CD4-positive, alpha-beta T cell (primary cell): ENCODE measurements at regions not wholly inside any gene's neighbourhood (a gene's known extent, or its start where the extent isn't known, plus 50 kb on each side); places are given as distances from the start of the nearest gene placed in this dataset.

Source experiments
- ATAC-seq: fragments of 200-7000 bp; cut with Tn5 transposase; one replicate; pipeline ENCODE4 v1.10.0; 2022; ENCODE audit warnings: mild to moderate bottlenecking; ENCODE audit not compliant: poor library complexity
- CTCF ChIA-PET: fragments of 350-600 bp; sonication (Branson Sonifier 250); formaldehyde crosslinking; loops from one replicate; lab custom pipeline; 2021; ENCODE audit warnings: antibody characterized with exemption, inconsistent platforms; lab: Charles Lee
- POLR2A ChIA-PET: fragments of 350-600 bp; sonication (Branson Sonifier 250); formaldehyde crosslinking; loops from one replicate; lab custom pipeline; 2021; ENCODE audit warnings: antibody characterized with exemption, inconsistent platforms; lab: Charles Lee
- DNase-seq, 14 experiments: peaks; one replicate each; pipeline ENCODE4 v3.0.0-alpha.2; 2013 to 2020; ENCODE audit warnings: mixed read lengths in 2 of 14
- H3K27ac ChIP-seq, 2 donors: one replicate each; pipeline versions ENCODE4 v1.5.1 to v1.7.0; 2013; ENCODE audit warnings: low read length in 2 of 2, low read depth in 1 of 2, mild to moderate bottlenecking in 1 of 2
- H3K27me3 ChIP-seq, 2 experiments: 1 replicate in 1 of 2; 2 replicates in 1 of 2; pipeline versions ENCODE4 v1.6.1 to v1.7.0; 2013; ENCODE audit warnings: low read length in 2 of 2, control low read depth in 1 of 2, mild to moderate bottlenecking in 1 of 2, moderate library complexity in 1 of 2; ENCODE audit not compliant: insufficient read depth in 2 of 2, control insufficient read depth in 1 of 2
- H3K36me3 ChIP-seq: one replicate; pipeline ENCODE4 v1.6.1; 2013; ENCODE audit warnings: low read length, control low read depth; ENCODE audit not compliant: insufficient read depth
- H3K4me1 ChIP-seq: one replicate; pipeline ENCODE4 v1.6.1; 2013; ENCODE audit warnings: low read length, control low read depth; ENCODE audit not compliant: insufficient read depth
- H3K4me3 ChIP-seq: one replicate; pipeline ENCODE4 v1.5.1; 2013; ENCODE audit warnings: mild to moderate bottlenecking, low read length, moderate library complexity
- H3K9me3 ChIP-seq, 2 experiments: 1 replicate in 1 of 2; 2 replicates in 1 of 2; pipeline versions ENCODE4 v1.6.1 to v1.7.0; 2013; ENCODE audit warnings: low read length in 2 of 2, mild to moderate bottlenecking in 2 of 2, control low read depth in 1 of 2, moderate library complexity in 1 of 2; ENCODE audit not compliant: control insufficient read depth in 1 of 2, insufficient read depth in 1 of 2
- H3K27ac Mint-ChIP-seq: one replicate; pipeline ENCODE4 v1.8.0; 2020; ENCODE audit warnings: mixed read lengths
- H3K27me3 Mint-ChIP-seq: one replicate; pipeline ENCODE4 v1.8.0; 2021; ENCODE audit warnings: mixed read lengths
- H3K36me3 Mint-ChIP-seq: one replicate; pipeline ENCODE4 v1.8.0; 2021; ENCODE audit warnings: low read depth, mixed read lengths
- H3K4me1 Mint-ChIP-seq: one replicate; pipeline ENCODE4 v1.8.0; 2021; ENCODE audit warnings: low read depth, mixed read lengths
- H3K4me3 Mint-ChIP-seq: one replicate; pipeline ENCODE4 v1.8.0; 2020; ENCODE audit warnings: mild to moderate bottlenecking, mixed read lengths
- H3K9me3 Mint-ChIP-seq: one replicate; pipeline ENCODE4 v1.8.0; 2020; ENCODE audit warnings: mixed read lengths
- intact Hi-C, 2 experiments: fragments of 100-400 bp; cut with DNase I in 1 of 2; cut with micrococcal nuclease in 1 of 2; formaldehyde crosslinking; loops; one replicate each; pipeline versions ENCODE4 v1.15.1 to v1.9.0; 2023 to 2025; cut with DNase I, micrococcal nuclease
- TF ChIP-seq, protein P1 (sequence below): fragments of 200-600 bp; IDR thresholded peaks from one replicate; pipeline ENCODE4 v1.8.0; 2022; ENCODE audit warnings: antibody characterized with exemption, mild to moderate bottlenecking

DNA sequence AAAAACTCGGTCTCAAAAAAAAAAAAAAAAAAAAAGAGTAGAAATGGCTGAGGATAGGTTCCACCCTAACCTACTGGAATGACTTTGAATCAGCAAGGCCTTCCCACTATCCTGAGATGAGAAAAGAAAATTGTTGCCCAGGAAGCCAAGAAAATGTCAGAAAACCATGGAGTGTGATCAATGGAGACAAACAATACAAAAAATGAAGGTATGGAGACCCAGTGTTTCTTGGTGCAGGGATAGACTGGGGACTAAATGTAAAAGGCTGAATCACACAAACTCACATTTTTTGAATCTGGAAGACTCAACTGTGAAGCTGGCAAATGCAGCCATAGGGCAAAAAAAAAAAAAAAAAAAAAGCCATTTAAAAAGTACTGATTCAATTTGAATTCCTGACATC is 364.3 kb upstream of the ANKRD30A start:
- Histone ChIP-seq H3K9me3 (peaks cover 0 to 25% of the 10 kb centered on the region in 2 experiments), H3K4me1 (no peaks in the 10 kb centered on the region), H3K4me3 (no peak overlapping the region), H3K27ac (no peak overlapping the region), H3K27me3 (no peaks in the 10 kb centered on the region), H3K36me3 (no peaks in the 10 kb centered on the region)
- no peak overlapping the region for H3K4me3 Mint-ChIP-seq
- ChIA-PET CTCF (no interaction called here), POLR2A (no interaction called here)
- no peak overlapping the region for H3K27ac Mint-ChIP-seq
- no peaks in the 10 kb centered on the region for H3K4me1 Mint-ChIP-seq
- DNase-seq (no peak), ATAC-seq (no peak)
- no peaks in the 10 kb centered on the region for H3K36me3 Mint-ChIP-seq
- TF ChIP-seq, protein P1, sequence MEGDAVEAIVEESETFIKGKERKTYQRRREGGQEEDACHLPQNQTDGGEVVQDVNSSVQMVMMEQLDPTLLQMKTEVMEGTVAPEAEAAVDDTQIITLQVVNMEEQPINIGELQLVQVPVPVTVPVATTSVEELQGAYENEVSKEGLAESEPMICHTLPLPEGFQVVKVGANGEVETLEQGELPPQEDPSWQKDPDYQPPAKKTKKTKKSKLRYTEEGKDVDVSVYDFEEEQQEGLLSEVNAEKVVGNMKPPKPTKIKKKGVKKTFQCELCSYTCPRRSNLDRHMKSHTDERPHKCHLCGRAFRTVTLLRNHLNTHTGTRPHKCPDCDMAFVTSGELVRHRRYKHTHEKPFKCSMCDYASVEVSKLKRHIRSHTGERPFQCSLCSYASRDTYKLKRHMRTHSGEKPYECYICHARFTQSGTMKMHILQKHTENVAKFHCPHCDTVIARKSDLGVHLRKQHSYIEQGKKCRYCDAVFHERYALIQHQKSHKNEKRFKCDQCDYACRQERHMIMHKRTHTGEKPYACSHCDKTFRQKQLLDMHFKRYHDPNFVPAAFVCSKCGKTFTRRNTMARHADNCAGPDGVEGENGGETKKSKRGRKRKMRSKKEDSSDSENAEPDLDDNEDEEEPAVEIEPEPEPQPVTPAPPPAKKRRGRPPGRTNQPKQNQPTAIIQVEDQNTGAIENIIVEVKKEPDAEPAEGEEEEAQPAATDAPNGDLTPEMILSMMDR, result no peak
- H3K9me3 Mint-ChIP-seq, result no peaks in the 10 kb centered on the region
- intact Hi-C loops, result no loop called here
- no peaks in the 10 kb centered on the region for H3K27me3 Mint-ChIP-seq

DNA sequence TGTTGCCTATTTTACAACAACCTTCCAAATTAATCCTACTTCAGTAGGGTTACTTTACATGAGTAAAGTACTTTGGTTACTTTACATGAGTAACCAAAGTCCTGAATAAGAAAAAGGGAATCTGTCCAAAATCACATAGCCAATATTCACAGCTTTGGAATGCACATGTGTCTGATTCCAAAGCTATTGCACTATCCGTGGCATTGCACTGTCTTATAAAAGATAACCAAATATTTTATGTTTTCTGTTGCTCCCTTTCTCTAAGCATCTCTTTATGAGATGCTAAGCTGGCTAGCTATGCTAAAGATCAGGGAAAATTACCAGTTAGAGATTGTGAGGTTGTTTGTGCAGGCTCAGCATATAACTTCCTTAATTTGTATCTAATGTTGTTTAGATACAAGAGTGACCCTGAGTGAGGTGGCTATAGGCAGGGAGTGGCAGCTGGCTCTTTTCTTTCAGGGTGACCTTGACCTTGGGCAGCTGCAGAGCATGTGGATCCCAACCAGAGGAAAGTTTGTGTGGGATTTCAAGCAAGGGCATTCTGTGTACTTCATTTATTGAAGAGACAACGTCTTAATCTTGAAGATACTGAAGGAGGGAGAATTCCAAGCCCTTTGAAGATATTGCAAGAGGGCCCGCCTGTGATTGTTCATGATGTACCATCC is 366.1 kb upstream of the ANKRD30A start:
- no peak overlapping the region for H3K27ac Mint-ChIP-seq
- CTCF ChIA-PET, result no interaction called here
- POLR2A ChIA-PET, result no interaction called here

DNA sequence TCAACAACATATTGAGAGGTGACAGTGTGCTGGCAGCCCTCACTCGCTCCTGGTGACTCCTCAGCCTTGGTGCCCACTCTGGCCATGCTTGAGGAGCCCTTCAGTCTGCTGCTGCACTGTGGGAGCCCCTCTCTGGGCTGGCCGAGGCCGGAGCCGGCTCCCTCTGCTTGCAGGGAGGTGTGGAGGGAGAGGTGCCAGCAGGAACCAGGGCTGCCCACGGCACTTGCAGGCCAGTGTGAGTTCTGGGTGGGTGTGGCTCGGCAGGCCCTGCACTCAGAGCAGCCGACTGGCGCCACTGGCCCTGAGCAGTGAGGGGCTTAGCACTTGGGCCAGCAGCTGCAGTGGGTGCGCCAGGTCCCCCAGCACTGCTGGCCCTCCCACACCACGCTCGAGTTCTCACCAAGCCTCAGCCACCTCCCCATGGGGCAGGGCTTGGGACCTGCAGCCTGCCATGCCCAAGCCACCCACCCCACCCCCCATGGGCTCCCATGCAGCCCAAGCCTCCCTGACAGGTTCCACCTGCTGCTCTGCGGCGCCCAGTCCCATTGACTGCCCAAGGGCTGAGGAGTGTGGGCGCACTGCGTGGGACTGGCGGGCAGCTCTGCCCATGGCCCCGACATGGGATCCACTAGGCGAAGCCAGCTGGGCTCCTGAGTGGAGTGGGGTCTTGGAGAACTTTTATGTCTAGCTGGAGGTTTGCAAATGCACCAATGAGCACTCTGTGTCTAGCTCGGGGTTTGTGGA is 377.1 kb upstream of the ANKRD30A start:
- Histone ChIP-seq H3K27ac (no peak overlapping the region), H3K4me1 (no peaks in the 10 kb centered on the region), H3K27me3 (no peaks in the 10 kb centered on the region), H3K36me3 (no peaks in the 10 kb centered on the region), H3K9me3 (peaks cover 0 to 19% of the 10 kb centered on the region in 2 experiments), H3K4me3 (no peak overlapping the region)
- H3K4me1 Mint-ChIP-seq, result no peaks in the 10 kb centered on the region
- no peaks in the 10 kb centered on the region for H3K27me3 Mint-ChIP-seq
- intact Hi-C loops, result no loop called here
- ATAC-seq (no peak), DNase-seq (no peak)
- CTCF ChIA-PET, result no interaction called here
- H3K4me3 Mint-ChIP-seq, result no peak overlapping the region
- H3K9me3 Mint-ChIP-seq, result peaks cover 4% of the 10 kb centered on the region
- no peaks in the 10 kb centered on the region for H3K36me3 Mint-ChIP-seq
- H3K27ac Mint-ChIP-seq, result no peak overlapping the region
- TF ChIP-seq, protein P1, result no peak
- POLR2A ChIA-PET, result no interaction called here

More for the DNA sequence above, 366.1 kb upstream of the ANKRD30A start:
- H3K9me3 Mint-ChIP-seq, result peaks cover 5% of the 10 kb centered on the region
- DNase-seq, result no peak
- TF ChIP-seq, protein P1, result no peak
- no peak for ATAC-seq
- Histone ChIP-seq H3K27ac (no peak overlapping the region), H3K36me3 (no peaks in the 10 kb centered on the region), H3K4me3 (no peak overlapping the region), H3K4me1 (no peaks in the 10 kb centered on the region), H3K27me3 (no peaks in the 10 kb centered on the region), H3K9me3 (peaks cover 0 to 24% of the 10 kb centered on the region in 2 experiments)
- no peaks in the 10 kb centered on the region for H3K36me3 Mint-ChIP-seq
- H3K4me1 Mint-ChIP-seq, result no peaks in the 10 kb centered on the region
- no peak overlapping the region for H3K4me3 Mint-ChIP-seq
- no peaks in the 10 kb centered on the region for H3K27me3 Mint-ChIP-seq
- intact Hi-C loops, result no loop called here
